Caco-2 (cell line): ENCODE measurements at regions not wholly inside any gene's neighbourhood (a gene's known extent, or its start where the extent isn't known, plus 50 kb on each side); places are given as distances from the start of the nearest gene placed in this dataset.

Experiments used
- BruUV-seq: library from RNA; stranded (reverse); fragments of 400-500 nt; replicated peaks from 2 replicates; lab custom pipeline; 2021; lab: Mats Ljungman, UMichigan
- CTCF ChIA-PET: fragments of 300-600 bp; sonication (Branson Sonifier 250); formaldehyde crosslinking; loops from one replicate; lab custom pipeline; 2022; ENCODE audit warnings: antibody characterized with exemption; lab: Charles Lee
- POLR2A ChIA-PET: fragments of 300-600 bp; sonication (Branson Sonifier 250); formaldehyde crosslinking; loops from one replicate; lab custom pipeline; 2022; ENCODE audit warnings: antibody characterized with exemption; lab: Charles Lee
- DNase-seq, 2 experiments: peaks; one replicate each; pipeline versions ENCODE4 v3.0.0 to v3.0.0-alpha.2; 2020 to 2022
- H3K27me3 ChIP-seq: replicated peaks from 2 replicates; pipeline ENCODE4 v1.6.0; 2011; ENCODE audit warnings: low read length; ENCODE audit not compliant: control insufficient read depth, insufficient read depth
- H3K36me3 ChIP-seq: 2 replicates; pipeline ENCODE4 v1.5.1; 2011; ENCODE audit warnings: low read length; ENCODE audit not compliant: control insufficient read depth, insufficient read depth
- H3K4me1 ChIP-seq: fragments of 250-450 bp; sonication (Bioruptor Pico); 2 replicates; pipeline ENCODE4 v1.5.1; 2020; ENCODE audit warnings: mild to moderate bottlenecking
- H3K4me3 ChIP-seq: 2 replicates; pipeline ENCODE4 v1.5.1; 2011; ENCODE audit warnings: low read depth, mild to moderate bottlenecking, control low read depth, low read length
- H3K9me3 ChIP-seq: fragments of 250-450 bp; sonication (Bioruptor Pico); 2 replicates; pipeline ENCODE4 v1.5.1; 2020; ENCODE audit warnings: mild to moderate bottlenecking, moderate library complexity
- H3K27ac Mint-ChIP-seq: one replicate; pipeline ENCODE4 v1.8.0; 2022; ENCODE audit warnings: mixed read lengths; ENCODE audit not compliant: unreplicated experiment
- H3K27me3 Mint-ChIP-seq: one replicate; pipeline ENCODE4 v1.8.0; 2022; ENCODE audit warnings: mixed read lengths; ENCODE audit not compliant: insufficient read depth, unreplicated experiment
- H3K36me3 Mint-ChIP-seq: one replicate; pipeline ENCODE4 v1.8.0; 2022; ENCODE audit warnings: mild to moderate bottlenecking, mixed read lengths; ENCODE audit not compliant: insufficient read depth, unreplicated experiment
- H3K4me1 Mint-ChIP-seq: one replicate; pipeline ENCODE4 v1.8.0; 2022; ENCODE audit warnings: low read depth, mixed read lengths; ENCODE audit not compliant: unreplicated experiment
- H3K4me3 Mint-ChIP-seq: one replicate; pipeline ENCODE4 v1.8.0; 2022; ENCODE audit warnings: mild to moderate bottlenecking, moderate library complexity, mixed read lengths; ENCODE audit not compliant: unreplicated experiment
- H3K9me3 Mint-ChIP-seq: one replicate; pipeline ENCODE4 v1.8.0; 2022; ENCODE audit warnings: mixed read lengths; ENCODE audit not compliant: unreplicated experiment
- intact Hi-C: fragments of 100-400 bp; cut with micrococcal nuclease; formaldehyde crosslinking; loops from one replicate; pipeline ENCODE4 v1.10.0; 2022; ENCODE audit not compliant: unreplicated experiment
- TF ChIP-seq, protein P1 (sequence below), 2 experiments: fragments of 200-600 bp in 1 of 2; IDR thresholded peaks; 1 replicate in 1 of 2; 2 replicates in 1 of 2; pipeline versions ENCODE4 v1.5.1 to v1.8.0; 2011 to 2022; ENCODE audit warnings: antibody characterized with exemption in 1 of 2, control low read depth in 1 of 2, inconsistent platforms in 1 of 2, low read depth in 1 of 2, low read length in 1 of 2, mild to moderate bottlenecking in 1 of 2, moderate library complexity in 1 of 2; ENCODE audit not compliant: insufficient read depth in 1 of 2, severe bottlenecking in 1 of 2, unreplicated experiment in 1 of 2

- BruUV-seq = no TSS peak
- TF ChIP-seq, protein P1, sequence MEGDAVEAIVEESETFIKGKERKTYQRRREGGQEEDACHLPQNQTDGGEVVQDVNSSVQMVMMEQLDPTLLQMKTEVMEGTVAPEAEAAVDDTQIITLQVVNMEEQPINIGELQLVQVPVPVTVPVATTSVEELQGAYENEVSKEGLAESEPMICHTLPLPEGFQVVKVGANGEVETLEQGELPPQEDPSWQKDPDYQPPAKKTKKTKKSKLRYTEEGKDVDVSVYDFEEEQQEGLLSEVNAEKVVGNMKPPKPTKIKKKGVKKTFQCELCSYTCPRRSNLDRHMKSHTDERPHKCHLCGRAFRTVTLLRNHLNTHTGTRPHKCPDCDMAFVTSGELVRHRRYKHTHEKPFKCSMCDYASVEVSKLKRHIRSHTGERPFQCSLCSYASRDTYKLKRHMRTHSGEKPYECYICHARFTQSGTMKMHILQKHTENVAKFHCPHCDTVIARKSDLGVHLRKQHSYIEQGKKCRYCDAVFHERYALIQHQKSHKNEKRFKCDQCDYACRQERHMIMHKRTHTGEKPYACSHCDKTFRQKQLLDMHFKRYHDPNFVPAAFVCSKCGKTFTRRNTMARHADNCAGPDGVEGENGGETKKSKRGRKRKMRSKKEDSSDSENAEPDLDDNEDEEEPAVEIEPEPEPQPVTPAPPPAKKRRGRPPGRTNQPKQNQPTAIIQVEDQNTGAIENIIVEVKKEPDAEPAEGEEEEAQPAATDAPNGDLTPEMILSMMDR (IDR thresholded peaks at IDR 0.05; ENCODE audit: insufficient read depth in 1 of 2, low read depth in 1 of 2, low read length in 1 of 2, severe bottlenecking in 1 of 2, unreplicated experiment in 1 of 2) = no peak
- no peaks in the 10 kb centered on the region for H3K9me3 ChIP-seq
- ChIA-PET POLR2A (no interaction called here), CTCF (no interaction called here)
- no peaks in the 10 kb centered on the region for H3K36me3 ChIP-seq
- Mint-ChIP-seq H3K36me3 (no peaks in the 10 kb centered on the region), H3K4me1 (no peaks in the 10 kb centered on the region), H3K27me3 (peaks cover 14% of the 10 kb centered on the region), H3K27ac (no peak overlapping the region), H3K4me3 (no peak overlapping the region), H3K9me3 (no peaks in the 10 kb centered on the region)
- intact Hi-C loops = no loop called here
- DNase-seq = no peak
- no peaks in the 10 kb centered on the region for H3K27me3 ChIP-seq
- no peaks in the 10 kb centered on the region for H3K4me1 ChIP-seq
- no peak overlapping the region for H3K4me3 ChIP-seq
Observed at GRCh38 chr15:55037071-55037470, 159.7 kb downstream of the RSL24D1 start.

GRCh38 chr15:55035749-55036148 lies 161.0 kb downstream of the RSL24D1 start:
- BruUV-seq = no TSS peak
- H3K36me3 Mint-ChIP-seq = no peaks in the 10 kb centered on the region
- ChIA-PET CTCF (no interaction called here), POLR2A (no interaction called here)
- no peaks in the 10 kb centered on the region for H3K4me1 ChIP-seq
- no peak overlapping the region for H3K4me3 ChIP-seq
- H3K9me3 ChIP-seq = no peaks in the 10 kb centered on the region
- no peaks in the 10 kb centered on the region for H3K36me3 ChIP-seq
- TF ChIP-seq, protein P1 (IDR thresholded peaks at IDR 0.05; ENCODE audit: insufficient read depth in 1 of 2, low read depth in 1 of 2, low read length in 1 of 2, severe bottlenecking in 1 of 2, unreplicated experiment in 1 of 2) = no peak
- peaks cover 9% of the 10 kb centered on the region for H3K27me3 Mint-ChIP-seq
- intact Hi-C loops = loop anchor here (2.0 kb wide), 1 partner anchor 73 kb away; no protein-coding TSS in a partner anchor
- H3K4me3 Mint-ChIP-seq = no peak overlapping the region
- DNase-seq = no peak
- no peaks in the 10 kb centered on the region; the same call in 1 of the 2 replicates for H3K27me3 ChIP-seq
- no peak overlapping the region for H3K27ac Mint-ChIP-seq
- no peaks in the 10 kb centered on the region for H3K9me3 Mint-ChIP-seq
- H3K4me1 Mint-ChIP-seq = no peaks in the 10 kb centered on the region

DNA sequence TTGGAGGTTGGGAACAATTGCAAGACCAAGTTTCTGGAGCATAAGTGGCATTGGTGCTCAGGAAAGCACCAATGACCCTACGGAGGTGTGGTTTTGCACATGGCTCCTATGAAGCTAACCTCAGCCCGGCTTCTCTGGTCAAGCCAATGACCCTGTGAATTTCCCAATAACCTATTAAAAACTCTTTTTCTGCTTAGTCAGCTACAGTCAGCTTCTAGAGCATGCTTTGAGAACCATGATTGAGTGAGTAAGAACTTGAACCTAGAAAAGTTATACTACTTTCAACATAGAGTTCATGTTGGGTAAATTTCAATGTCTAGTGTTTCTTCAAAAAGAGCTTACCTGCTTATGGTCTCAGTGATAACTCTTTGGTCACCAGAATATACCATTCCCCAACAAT lies 163.2 kb downstream of the RSL24D1 start:
- Mint-ChIP-seq H3K9me3 (no peaks in the 10 kb centered on the region), H3K4me3 (no peak overlapping the region), H3K4me1 (no peaks in the 10 kb centered on the region), H3K27me3 (peaks cover 9% of the 10 kb centered on the region), H3K27ac (no peak overlapping the region), H3K36me3 (no peaks in the 10 kb centered on the region)
- Histone ChIP-seq H3K4me3 (no peak overlapping the region), H3K27me3 (no peaks in the 10 kb centered on the region; the same call in 1 of the 2 replicates), H3K36me3 (no peaks in the 10 kb centered on the region), H3K4me1 (no peaks in the 10 kb centered on the region), H3K9me3 (no peaks in the 10 kb centered on the region)
- CTCF ChIA-PET = no interaction called here
- TF ChIP-seq, protein P1 (IDR thresholded peaks at IDR 0.05; ENCODE audit: insufficient read depth in 1 of 2, low read depth in 1 of 2, low read length in 1 of 2, severe bottlenecking in 1 of 2, unreplicated experiment in 1 of 2) = no peak
- no TSS peak for BruUV-seq
- DNase-seq = no peak
- intact Hi-C loops = no loop called here
- POLR2A ChIA-PET = no interaction called here
